Hematopoietic multipotent progenitor cell treated with erythropoietin and hydrocortisone succinate and interleukin-3 and kit ligand, for 15 days (in vitro differentiated cells): ENCODE measurements at regions not wholly inside any gene's neighbourhood (a gene's known extent, or its start where the extent isn't known, plus 50 kb on each side); places are given as distances from the start of the nearest gene placed in this dataset.

Experiments
- DNase-seq: peaks from one replicate; pipeline ENCODE4 v3.0.0-alpha.2; 2015; ENCODE audit warnings: low spot score

GRCh38 chr5:159536646-159537045, 206.4 kb upstream of the IL12B start:
- no peak for DNase-seq

- peak; percentile 94 for DNase-seq
Observed at GRCh38 chr5:159539678-159540077, 209.4 kb upstream of the IL12B start.

- DNase-seq: no peak
Observed at GRCh38 chr5:159543326-159543725, 213.0 kb upstream of the IL12B start.

GRCh38 chr5:159545156-159545555, 214.9 kb upstream of the IL12B start:
- no peak for DNase-seq

GRCh38 chr5:159547466-159548195, 217.3 kb upstream of the IL12B start:
- no peak for DNase-seq

- no peak for DNase-seq
Observed at GRCh38 chr5:159548517-159548916, 218.2 kb upstream of the IL12B start.

- DNase-seq: no peak
Observed at GRCh38 chr5:159549046-159549445, 218.8 kb upstream of the IL12B start.

- DNase-seq: no peak
Observed at GRCh38 chr5:159550951-159551350, 220.7 kb upstream of the IL12B start.

- no peak for DNase-seq
Observed at GRCh38 chr5:159552751-159553150, 222.5 kb upstream of the IL12B start.

GRCh38 chr5:159553792-159554191, 223.5 kb upstream of the IL12B start:
- DNase-seq: no peak

GRCh38 chr5:159555084-159555483, 224.8 kb upstream of the IL12B start:
- DNase-seq: no peak

GRCh38 chr5:159559337-159559736, 229.1 kb upstream of the IL12B start:
- DNase-seq: no peak

GRCh38 chr5:159560088-159560487, 229.8 kb upstream of the IL12B start:
- DNase-seq: no peak

- DNase-seq: no peak
Observed at GRCh38 chr5:159564031-159564430, 233.7 kb upstream of the IL12B start.

- DNase-seq: no peak
Observed at GRCh38 chr5:159566832-159567231, 236.5 kb upstream of the IL12B start.

GRCh38 chr5:159567461-159567860, 237.2 kb upstream of the IL12B start:
- no peak for DNase-seq

- no peak for DNase-seq
Observed at GRCh38 chr5:159571501-159572244, 241.4 kb upstream of the IL12B start.

GRCh38 chr5:159576902-159577301, 246.6 kb upstream of the IL12B start:
- DNase-seq: no peak

GRCh38 chr5:159581502-159582249, 251.4 kb upstream of the IL12B start:
- peak; percentile 35 for DNase-seq

GRCh38 chr5:159582756-159583541, 252.7 kb upstream of the IL12B start:
- DNase-seq: no peak

GRCh38 chr5:159586921-159587320, 256.6 kb upstream of the IL12B start:
- DNase-seq: no peak

- no peak for DNase-seq
Observed at GRCh38 chr5:159588941-159589340, 258.7 kb upstream of the IL12B start.
